Endometrium (tissue), 2 donors: ENCODE measurements at regions not wholly inside any gene's neighbourhood (a gene's known extent, or its start where the extent isn't known, plus 50 kb on each side); places are given as distances from the start of the nearest gene placed in this dataset.
"Not testable (repeated sequence)": the region's sequence is repeated elsewhere in the genome, so short reads cannot be mapped to it uniquely, and the experiment has no call there.

ENCODE experiments used
- FAIRE-seq: peaks from 2 replicates; lab custom pipeline; 2012; peaks lifted over from hg19 to GRCh38; lab: Jason Lieb, UNC
- donor health status: control.
- donor health status: control.

- FAIRE-seq = no peak
These were observed 300.6 kb downstream of the SATB1 start for GRCh38 chr3:18124501-18124900.

- FAIRE-seq = no peak
These were observed 302.9 kb downstream of the SATB1 start for GRCh38 chr3:18122264-18122663.

GRCh38 chr3:18121020-18121419 lies 304.1 kb downstream of the SATB1 start:
- FAIRE-seq = no peak

- FAIRE-seq = no peak
These were observed 305.3 kb downstream of the SATB1 start for GRCh38 chr3:18119866-18120265.

GRCh38 chr3:18114894-18115293 lies 310.2 kb downstream of the SATB1 start:
- FAIRE-seq = no peak

GRCh38 chr3:18113417-18113816 lies 311.7 kb downstream of the SATB1 start:
- FAIRE-seq = no peak

- no peak for FAIRE-seq
These were observed 312.3 kb downstream of the SATB1 start for GRCh38 chr3:18112674-18113375.

- no peak for FAIRE-seq
These were observed 313.3 kb downstream of the SATB1 start for GRCh38 chr3:18111796-18112232.

- no peak for FAIRE-seq
These were observed 321.5 kb downstream of the SATB1 start for GRCh38 chr3:18103591-18103990.

GRCh38 chr3:18100121-18100520 lies 325.0 kb downstream of the SATB1 start:
- FAIRE-seq = no peak

GRCh38 chr3:18099611-18100010 lies 325.5 kb downstream of the SATB1 start:
- no peak for FAIRE-seq

GRCh38 chr3:18098960-18099587 lies 326.1 kb downstream of the SATB1 start:
- no peak for FAIRE-seq

- FAIRE-seq = no peak
These were observed 327.1 kb downstream of the SATB1 start for GRCh38 chr3:18097989-18098388.

- no peak for FAIRE-seq
These were observed 327.7 kb downstream of the SATB1 start for GRCh38 chr3:18097473-18097872.

- no peak for FAIRE-seq
These were observed 332.4 kb downstream of the SATB1 start for GRCh38 chr3:18092726-18093125.

GRCh38 chr3:18090377-18090776 lies 334.8 kb downstream of the SATB1 start:
- FAIRE-seq = no peak

- no peak for FAIRE-seq
These were observed 337.2 kb downstream of the SATB1 start for GRCh38 chr3:18087988-18088387.

GRCh38 chr3:18086760-18087159 lies 338.4 kb downstream of the SATB1 start:
- FAIRE-seq = no peak

- no peak for FAIRE-seq
These were observed 339.1 kb downstream of the SATB1 start for GRCh38 chr3:18086078-18086477.

GRCh38 chr3:18085429-18085828 lies 339.7 kb downstream of the SATB1 start:
- no peak for FAIRE-seq

- FAIRE-seq = not testable (repeated sequence)
These were observed 340.8 kb upstream of the TBC1D5 start for GRCh38 chr3:18083273-18083590.

- no peak for FAIRE-seq
These were observed 340.3 kb upstream of the TBC1D5 start for GRCh38 chr3:18082551-18083272.

GRCh38 chr3:18080198-18080689 lies 337.8 kb upstream of the TBC1D5 start:
- FAIRE-seq = no peak
